Neuronal stem cell (in vitro differentiated cells): ENCODE measurements at regions not wholly inside any gene's neighbourhood (a gene's known extent, or its start where the extent isn't known, plus 50 kb on each side); places are given as distances from the start of the nearest gene placed in this dataset.

Source experiments
- DNase-seq: peaks from one replicate; pipeline ENCODE4 v3.0.0-alpha.2; 2013; ENCODE audit warnings: low spot score
- H2AFZ ChIP-seq: one replicate; pipeline ENCODE4 v1.6.1; 2013; ENCODE audit warnings: mild to moderate bottlenecking, low read length, inconsistent platforms
- H2AK5ac ChIP-seq: 2 replicates; pipeline ENCODE4 v1.6.1; 2013; ENCODE audit warnings: low read depth, mild to moderate bottlenecking, inconsistent platforms, low read length, moderate library complexity, mixed read lengths
- H2BK120ac ChIP-seq: 2 replicates; pipeline ENCODE4 v1.6.1; 2013; ENCODE audit warnings: low read depth, mild to moderate bottlenecking, inconsistent platforms, low read length, moderate library complexity, mixed read lengths
- H2BK12ac ChIP-seq: one replicate; pipeline ENCODE4 v1.6.1; 2013; ENCODE audit warnings: low read length, inconsistent platforms
- H2BK15ac ChIP-seq: 2 replicates; pipeline ENCODE4 v1.6.1; 2013; ENCODE audit warnings: mild to moderate bottlenecking, low read length, inconsistent platforms, mixed read lengths
- H2BK5ac ChIP-seq: one replicate; pipeline ENCODE4 v1.6.1; 2013; ENCODE audit warnings: inconsistent platforms, mild to moderate bottlenecking, low read length, moderate library complexity
- H3K14ac ChIP-seq: one replicate; pipeline ENCODE4 v1.6.1; 2013; ENCODE audit warnings: low read length, inconsistent platforms
- H3K18ac ChIP-seq: 2 replicates; pipeline ENCODE4 v1.6.1; 2013; ENCODE audit warnings: low read length, inconsistent platforms
- H3K23ac ChIP-seq: 2 replicates; pipeline ENCODE4 v1.6.1; 2013; ENCODE audit warnings: low read depth, mild to moderate bottlenecking, mixed read lengths, low read length, inconsistent platforms; ENCODE audit not compliant: poor library complexity
- H3K27ac ChIP-seq: replicated peaks from 3 replicates; pipeline ENCODE4 v1.5.1; 2013; ENCODE audit warnings: low read length, inconsistent platforms
- H3K27me3 ChIP-seq, 3 experiments: 2 replicates each; pipeline ENCODE4 v1.6.1; 2013; ENCODE audit warnings: low read length in 3 of 3, mild to moderate bottlenecking in 2 of 3, inconsistent platforms in 1 of 3, low read depth in 1 of 3, mixed read lengths in 1 of 3, moderate library complexity in 1 of 3; ENCODE audit not compliant: control insufficient read depth in 3 of 3, insufficient read depth in 3 of 3
- H3K36me3 ChIP-seq, 2 donors: replicated peaks in 1 of 2; 2 replicates each; pipeline ENCODE4 v1.6.1; 2013; ENCODE audit warnings: low read length in 2 of 2; ENCODE audit not compliant: control insufficient read depth in 2 of 2, insufficient read depth in 2 of 2
- H3K4ac ChIP-seq: 2 replicates; pipeline ENCODE4 v1.6.1; 2013; ENCODE audit warnings: inconsistent platforms, mild to moderate bottlenecking, low read length, moderate library complexity
- H3K4me1 ChIP-seq, 2 donors: 1 replicate in 1 of 2; 2 replicates in 1 of 2; pipeline ENCODE4 v1.6.1; 2013; ENCODE audit warnings: low read length in 2 of 2, low read depth in 1 of 2; ENCODE audit not compliant: control insufficient read depth in 2 of 2, insufficient read depth in 1 of 2
- H3K4me2 ChIP-seq: one replicate; pipeline ENCODE4 v1.6.1; 2013; ENCODE audit warnings: mild to moderate bottlenecking, low read length, inconsistent platforms; ENCODE audit not compliant: insufficient read depth, poor library complexity, severe bottlenecking
- H3K4me3 ChIP-seq, 2 donors: 2 replicates each; pipeline ENCODE4 v1.5.1; 2013; ENCODE audit warnings: low read length in 2 of 2, mild to moderate bottlenecking in 2 of 2, inconsistent platforms in 1 of 2, moderate library complexity in 1 of 2
- H3K79me1 ChIP-seq: one replicate; pipeline ENCODE4 v1.6.1; 2013; ENCODE audit warnings: low read depth, mild to moderate bottlenecking, inconsistent platforms, low read length, moderate library complexity
- H3K9ac ChIP-seq: one replicate; pipeline ENCODE4 v1.6.1; 2013; ENCODE audit warnings: mild to moderate bottlenecking, low read depth, low read length, inconsistent platforms; ENCODE audit not compliant: poor library complexity
- H3K9me3 ChIP-seq, 2 donors: replicated peaks in 1 of 2; 2 replicates each; pipeline versions ENCODE3 to v1.6.1; 2013; ENCODE audit warnings: low read length in 2 of 2, mild to moderate bottlenecking in 2 of 2, inconsistent platforms in 1 of 2, low read depth in 1 of 2, mixed read lengths in 1 of 2, moderate library complexity in 1 of 2; ENCODE audit not compliant: control insufficient read depth in 2 of 2, insufficient read depth in 1 of 2
- H4K8ac ChIP-seq: one replicate; pipeline ENCODE4 v1.6.1; 2013; ENCODE audit warnings: low read depth, mild to moderate bottlenecking, inconsistent platforms, low read length, moderate library complexity
- H4K91ac ChIP-seq: one replicate; pipeline ENCODE4 v1.6.1; 2013; ENCODE audit warnings: low read length, low read depth, mild to moderate bottlenecking, inconsistent platforms; ENCODE audit not compliant: poor library complexity
- WGBS, 2 donors: extraction: QIAGEN DNeasy Blood & Tissue Kit; methylation state at CpG; one replicate each; pipeline ENCODE4 v1.1.7; 2013; ENCODE audit warnings: missing lambda C conversion rate in 2 of 2, mixed read lengths in 1 of 2; ENCODE audit not compliant: insufficient read length in 2 of 2, insufficient replicate concordance in 1 of 2; ENCODE audit errors: extremely low coverage in 2 of 2; 5-methylcytosine and 5-hydroxymethylcytosine counted together

DNA sequence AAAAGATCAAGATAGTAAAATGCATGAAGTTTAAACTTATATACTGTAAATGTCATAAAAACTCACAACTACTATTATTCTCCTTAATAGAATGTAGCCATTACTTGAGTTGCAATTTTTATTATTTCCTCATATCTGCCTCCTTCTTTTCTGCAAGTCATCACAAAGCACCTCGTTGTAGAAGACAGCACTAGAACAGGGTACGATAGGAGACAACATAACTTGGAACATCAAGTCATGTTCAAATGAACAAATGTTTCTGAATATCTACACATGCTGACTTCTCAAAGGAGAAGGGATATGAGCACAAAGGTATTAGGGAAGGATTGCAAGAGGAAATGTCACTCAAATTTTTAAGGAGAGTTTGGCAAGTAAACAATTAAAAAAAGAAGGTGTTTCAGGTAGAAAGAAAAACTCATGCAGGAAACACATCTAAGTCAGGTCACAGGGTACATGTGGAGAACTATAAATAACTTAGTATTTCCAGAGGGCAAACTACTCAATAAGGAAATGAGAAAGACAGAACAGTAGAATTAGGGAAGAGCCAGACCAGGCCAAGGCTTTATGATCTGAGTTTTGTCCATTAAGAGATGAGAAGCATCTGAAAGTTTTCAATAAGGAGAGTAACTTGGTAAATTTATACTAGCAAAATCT, 186.7 kb downstream of the CRPPA start:
- no CpG with 5 or more reads among the region's 2 CpGs for WGBS, 2 donors
- H3K9ac ChIP-seq: no peak overlapping the region
- DNase-seq: no peak
- no peak overlapping the region for H2BK120ac ChIP-seq
- H2BK15ac ChIP-seq: no peak overlapping the region
- H3K27ac ChIP-seq: no peak overlapping the region
- H3K18ac ChIP-seq: no peak overlapping the region
- no peaks in the 10 kb centered on the region for H3K27me3 ChIP-seq
- no peak overlapping the region for H2AK5ac ChIP-seq
- H3K4ac ChIP-seq: no peak overlapping the region
- no peaks in the 10 kb centered on the region for H3K79me1 ChIP-seq
- H3K14ac ChIP-seq: no peak overlapping the region
- H3K4me3 ChIP-seq: no peak overlapping the region
- no peak overlapping the region for H2BK5ac ChIP-seq
- no peak overlapping the region for H4K91ac ChIP-seq
- no peak overlapping the region for H3K4me2 ChIP-seq
- H3K36me3 ChIP-seq: no peaks in the 10 kb centered on the region
- H3K4me1 ChIP-seq: no peaks in the 10 kb centered on the region
- H2BK12ac ChIP-seq: no peak overlapping the region
- H4K8ac ChIP-seq: no peak overlapping the region
- H2AFZ ChIP-seq: no peak overlapping the region
- peaks cover 0 to 4% of the 10 kb centered on the region in 2 donors for H3K9me3 ChIP-seq
- no peak overlapping the region for H3K23ac ChIP-seq

DNA sequence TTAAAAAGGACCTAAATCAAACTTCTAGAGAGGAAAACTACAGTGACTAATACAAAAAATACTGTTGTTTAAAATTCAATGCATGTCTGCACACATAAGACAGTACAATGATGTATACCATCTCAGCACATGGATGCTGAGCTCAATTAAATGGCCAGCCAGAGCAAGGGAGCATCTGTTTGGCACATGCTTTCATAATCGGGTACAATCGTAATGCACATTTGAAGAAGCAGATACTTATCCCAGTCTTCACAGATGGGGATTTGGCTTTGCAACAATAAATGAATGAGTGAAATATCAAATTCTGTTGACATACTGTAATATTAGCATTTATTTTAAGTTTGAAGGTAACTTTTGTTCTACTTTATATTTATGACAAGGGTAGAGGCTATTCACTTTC, 187.8 kb downstream of the CRPPA start:
- no CpG with 5 or more reads among the region's 2 CpGs for WGBS, 2 donors

GRCh38 chr7:16232273-16232672, 189.1 kb downstream of the CRPPA start:
- Histone ChIP-seq H3K36me3 (no peaks in the 10 kb centered on the region), H3K27me3 (no peaks in the 10 kb centered on the region), H3K4me3 (no peak overlapping the region), H3K9ac (no peak overlapping the region), H4K8ac (no peak overlapping the region), H3K14ac (no peak overlapping the region), H3K18ac (no peak overlapping the region), H2AK5ac (no peak overlapping the region), H4K91ac (no peak overlapping the region), H2AFZ (no peak overlapping the region), H3K9me3 (peaks cover 0 to 6% of the 10 kb centered on the region in 2 donors), H2BK120ac (no peak overlapping the region), H3K27ac (no peak overlapping the region), H3K79me1 (no peaks in the 10 kb centered on the region), H3K4me2 (no peak overlapping the region), H2BK5ac (no peak overlapping the region), H3K4ac (no peak overlapping the region), H3K23ac (no peak overlapping the region), H2BK15ac (no peak overlapping the region), H2BK12ac (no peak overlapping the region), H3K4me1 (no peaks in the 10 kb centered on the region)
- DNase-seq: no peak
- WGBS, 2 donors: no CpG with 5 or more reads among the region's 1 CpG

More for the DNA sequence above, 187.8 kb downstream of the CRPPA start:
- H2BK12ac ChIP-seq: no peak overlapping the region
- H3K4me3 ChIP-seq: no peak overlapping the region
- DNase-seq: no peak
- H2BK120ac ChIP-seq: no peak overlapping the region
- H2BK5ac ChIP-seq: no peak overlapping the region
- H4K8ac ChIP-seq: no peak overlapping the region
- no peak overlapping the region for H3K27ac ChIP-seq
- H4K91ac ChIP-seq: no peak overlapping the region
- H3K4me1 ChIP-seq: no peaks in the 10 kb centered on the region
- H3K23ac ChIP-seq: no peak overlapping the region
- H3K18ac ChIP-seq: no peak overlapping the region
- no peak overlapping the region for H3K14ac ChIP-seq
- H3K9me3 ChIP-seq: peaks cover 0 to 6% of the 10 kb centered on the region in 2 donors
- H2BK15ac ChIP-seq: no peak overlapping the region
- no peaks in the 10 kb centered on the region for H3K79me1 ChIP-seq
- no peak overlapping the region for H3K4me2 ChIP-seq
- H2AK5ac ChIP-seq: no peak overlapping the region
- H3K9ac ChIP-seq: no peak overlapping the region
- H3K27me3 ChIP-seq: no peaks in the 10 kb centered on the region
- no peak overlapping the region for H3K4ac ChIP-seq
- H3K36me3 ChIP-seq: no peaks in the 10 kb centered on the region
- H2AFZ ChIP-seq: no peak overlapping the region

GRCh38 chr7:16223963-16224707, 197.2 kb downstream of the CRPPA start:
- WGBS, 2 donors: no CpG with 5 or more reads among the region's 8 CpGs
- no peaks in the 10 kb centered on the region for H3K27me3 ChIP-seq
- no peak overlapping the region for H2BK120ac ChIP-seq
- no peak overlapping the region for H3K14ac ChIP-seq
- no peak overlapping the region for H2AK5ac ChIP-seq
- H3K4me3 ChIP-seq: no peak overlapping the region
- H3K9ac ChIP-seq: no peak overlapping the region
- no peaks in the 10 kb centered on the region for H3K4me1 ChIP-seq
- H4K8ac ChIP-seq: no peak overlapping the region
- no peak overlapping the region for H3K18ac ChIP-seq
- no peak overlapping the region for H2BK5ac ChIP-seq
- H3K4me2 ChIP-seq: no peak overlapping the region
- no peak overlapping the region for H2BK12ac ChIP-seq
- H3K9me3 ChIP-seq: no peaks in the 10 kb centered on the region
- no peak overlapping the region for H3K4ac ChIP-seq
- no peak overlapping the region for H2AFZ ChIP-seq
- H4K91ac ChIP-seq: no peak overlapping the region
- H2BK15ac ChIP-seq: no peak overlapping the region
- no peak overlapping the region for H3K27ac ChIP-seq
- no peaks in the 10 kb centered on the region for H3K79me1 ChIP-seq
- no peak overlapping the region for H3K23ac ChIP-seq
- no peak for DNase-seq
- no peaks in the 10 kb centered on the region for H3K36me3 ChIP-seq
